SK-N-SH (cell line): ENCODE measurements at regions not wholly inside any gene's neighbourhood (a gene's known extent, or its start where the extent isn't known, plus 50 kb on each side); places are given as distances from the start of the nearest gene placed in this dataset.

ENCODE experiments used
- CTCF ChIA-PET: fragments of 300-600, 350-600 bp; formaldehyde crosslinking; extraction: SDS; loops from one replicate; lab custom pipeline; 2021; lab: Yijun Ruan, JAX
- POLR2A ChIA-PET: fragments of 350-600 bp; sonication (Branson Sonifier 250); formaldehyde crosslinking; extraction: SDS; loops from one replicate; lab custom pipeline; 2020; ENCODE audit warnings: antibody characterized with exemption, inconsistent platforms; lab: Yijun Ruan, JAX
- DNase-seq: peaks from one replicate; pipeline ENCODE4 v3.0.0; 2012
- H2AFZ ChIP-seq: fragments of 200-600 bp; sonication (generic); 2 replicates; pipeline ENCODE4 v1.8.1; 2016; ENCODE audit warnings: antibody characterized with exemption, mild to moderate bottlenecking, low read depth
- H3F3A ChIP-seq: fragments of 200-600 bp; sonication (generic); replicated peaks from 2 replicates; pipeline ENCODE3; 2016; ENCODE audit warnings: antibody characterized with exemption, mild to moderate bottlenecking; ENCODE audit not compliant: insufficient read depth
- H3K27ac ChIP-seq, 2 experiments: fragments of 200-500 bp in 1 of 2; fragments of 200-600 bp in 1 of 2; sonication (Bioruptor generic) in 1 of 2; sonication (generic), shearing (Covaris generic) in 1 of 2; 2 replicates each; pipeline versions ENCODE4 v1.5.1 to v1.6.1; 2014 to 2016; ENCODE audit warnings: low read depth in 2 of 2, inconsistent platforms in 1 of 2, low read length in 1 of 2, mild to moderate bottlenecking in 1 of 2, mixed read lengths in 1 of 2
- H3K27me3 ChIP-seq: fragments of 200-600 bp; sonication (generic), shearing (Covaris generic); 2 replicates; pipeline ENCODE4 v1.6.1; 2016; ENCODE audit warnings: mixed run types; ENCODE audit not compliant: insufficient read depth
- H3K36me3 ChIP-seq, 2 experiments: fragments of 200-500 bp in 1 of 2; fragments of 200-600 bp in 1 of 2; sonication (Bioruptor generic) in 1 of 2; sonication (generic) in 1 of 2; replicated peaks in 1 of 2; 2 replicates each; pipeline versions ENCODE3 to v1.5.1; 2014 to 2016; ENCODE audit warnings: low read length in 1 of 2, mild to moderate bottlenecking in 1 of 2; ENCODE audit not compliant: insufficient read depth in 2 of 2, control insufficient read depth in 1 of 2
- H3K4me1 ChIP-seq, 2 experiments: fragments of 200-500 bp in 1 of 2; fragments of 200-600 bp in 1 of 2; sonication (Bioruptor generic) in 1 of 2; sonication (generic), shearing (Covaris generic) in 1 of 2; 2 replicates each; pipeline versions ENCODE4 v1.5.1 to v1.6.1; 2014 to 2016; ENCODE audit warnings: low read depth in 1 of 2, low read length in 1 of 2, mixed run types in 1 of 2; ENCODE audit not compliant: insufficient read depth in 2 of 2, control insufficient read depth in 1 of 2
- H3K4me2 ChIP-seq: fragments of 200-600 bp; sonication (generic), shearing (Covaris generic); 2 replicates; pipeline ENCODE4 v1.6.1; 2017; ENCODE audit warnings: mixed run types
- H3K4me3 ChIP-seq, 2 experiments: fragments of 200-500 bp in 1 of 2; fragments of 200-600 bp in 1 of 2; sonication (Bioruptor generic) in 1 of 2; sonication (generic), shearing (Covaris generic) in 1 of 2; 2 replicates each; pipeline versions ENCODE4 v1.5.1 to v1.8.1; 2014 to 2016; ENCODE audit warnings: low read depth in 2 of 2, inconsistent platforms in 1 of 2, low read length in 1 of 2, mild to moderate bottlenecking in 1 of 2, mixed read lengths in 1 of 2, moderate library complexity in 1 of 2
- H3K79me2 ChIP-seq: fragments of 200-600 bp; sonication (generic); 2 replicates; pipeline ENCODE4 v1.8.1; 2017; ENCODE audit warnings: mild to moderate bottlenecking; ENCODE audit not compliant: insufficient read depth
- H3K9ac ChIP-seq: fragments of 200-600 bp; sonication (generic); 2 replicates; pipeline ENCODE4 v1.6.1; 2017; ENCODE audit warnings: mixed run types
- H3K9me2 ChIP-seq: fragments of 200-600 bp; sonication (generic); 2 replicates; pipeline ENCODE4 v1.6.1; 2017; ENCODE audit warnings: mixed run types
- H3K9me3 ChIP-seq: fragments of 200-600 bp; sonication (generic); 2 replicates; pipeline ENCODE4 v1.6.1; 2017; ENCODE audit warnings: mixed run types, mild to moderate bottlenecking, moderate library complexity
- H4K20me1 ChIP-seq: fragments of 200-600 bp; sonication (generic); 2 replicates; pipeline ENCODE4 v1.6.1; 2017; ENCODE audit warnings: mild to moderate bottlenecking, mixed run types; ENCODE audit not compliant: insufficient read depth
- FOSL2 ChIP-seq: IDR thresholded peaks from 2 replicates; pipeline ENCODE4 v1.4.0; 2012; ENCODE audit warnings: low read depth, mild to moderate bottlenecking, moderate library complexity, borderline replicate concordance
- FOXM1 ChIP-seq: IDR thresholded peaks from 2 replicates; pipeline ENCODE4 v1.4.0; 2012; ENCODE audit warnings: low read depth, mild to moderate bottlenecking
- GABPA ChIP-seq: IDR thresholded peaks from 2 replicates; pipeline ENCODE4 v1.4.0; 2012; ENCODE audit warnings: low read depth, mild to moderate bottlenecking
- JUND ChIP-seq: IDR thresholded peaks from 2 replicates; pipeline ENCODE4 v1.4.0; 2012
- MXI1 ChIP-seq: IDR thresholded peaks from 2 replicates; pipeline ENCODE4 v1.6.1; 2012; ENCODE audit warnings: mild to moderate bottlenecking, low read depth, low read length, improper control_type of control experiment
- NFIC ChIP-seq: IDR thresholded peaks from 2 replicates; pipeline ENCODE4 v1.4.0; 2012; ENCODE audit warnings: borderline replicate concordance
- PBX3 ChIP-seq: IDR thresholded peaks from 2 replicates; pipeline ENCODE4; 2012
- POLR2AphosphoS5 ChIP-seq: IDR thresholded peaks from 2 replicates; pipeline ENCODE4 v1.6.1; 2012; ENCODE audit warnings: low read depth, low read length
- RAD21 ChIP-seq: IDR thresholded peaks from 2 replicates; pipeline ENCODE4 v1.6.1; 2012; ENCODE audit warnings: mild to moderate bottlenecking, low read length
- RXRA ChIP-seq: IDR thresholded peaks from 2 replicates; pipeline ENCODE4 v1.4.0; 2012; ENCODE audit warnings: low read depth, mild to moderate bottlenecking, borderline replicate concordance
- SIN3A ChIP-seq: IDR thresholded peaks from 2 replicates; pipeline ENCODE4 v1.6.1; 2012; ENCODE audit warnings: low read depth, mild to moderate bottlenecking, low read length, moderate library complexity, borderline replicate concordance
- SMC3 ChIP-seq: IDR thresholded peaks from 2 replicates; pipeline ENCODE4 v1.6.1; 2012; ENCODE audit warnings: low read depth, low read length, improper control_type of control experiment
- TAF1 ChIP-seq: IDR thresholded peaks from 2 replicates; pipeline ENCODE4 v1.6.1; 2012; ENCODE audit warnings: low read depth, mild to moderate bottlenecking, low read length, moderate library complexity, borderline replicate concordance
- USF1 ChIP-seq: IDR thresholded peaks from 2 replicates; pipeline ENCODE4 v1.4.0; 2012; ENCODE audit warnings: low read depth, borderline replicate concordance
- YY1 ChIP-seq: IDR thresholded peaks from 2 replicates; pipeline ENCODE4 v1.4.0; 2012; ENCODE audit warnings: low read depth, mild to moderate bottlenecking
- ZBTB33 ChIP-seq: IDR thresholded peaks from 2 replicates; pipeline ENCODE4 v1.4.0; 2012; ENCODE audit warnings: low read depth, borderline replicate concordance
- WGBS: methylation state at CpG from one replicate; pipeline ENCODE4 v1.1.6; 2017; ENCODE audit warnings: low lambda C conversion rate; 5-methylcytosine and 5-hydroxymethylcytosine counted together
- TF ChIP-seq, protein P1 (sequence below): fragments of 200-600 bp; sonication (generic); IDR thresholded peaks from 2 replicates; pipeline ENCODE4 v1.6.1; 2017; ENCODE audit warnings: antibody characterized with exemption, mild to moderate bottlenecking, moderate library complexity
- TF ChIP-seq, protein P2 (sequence below): fragments of 150-350 bp; IDR thresholded peaks from 2 replicates; pipeline ENCODE4 v1.6.1; 2017; ENCODE audit warnings: antibody characterized with exemption, low read length, low read depth, borderline replicate concordance

DNA sequence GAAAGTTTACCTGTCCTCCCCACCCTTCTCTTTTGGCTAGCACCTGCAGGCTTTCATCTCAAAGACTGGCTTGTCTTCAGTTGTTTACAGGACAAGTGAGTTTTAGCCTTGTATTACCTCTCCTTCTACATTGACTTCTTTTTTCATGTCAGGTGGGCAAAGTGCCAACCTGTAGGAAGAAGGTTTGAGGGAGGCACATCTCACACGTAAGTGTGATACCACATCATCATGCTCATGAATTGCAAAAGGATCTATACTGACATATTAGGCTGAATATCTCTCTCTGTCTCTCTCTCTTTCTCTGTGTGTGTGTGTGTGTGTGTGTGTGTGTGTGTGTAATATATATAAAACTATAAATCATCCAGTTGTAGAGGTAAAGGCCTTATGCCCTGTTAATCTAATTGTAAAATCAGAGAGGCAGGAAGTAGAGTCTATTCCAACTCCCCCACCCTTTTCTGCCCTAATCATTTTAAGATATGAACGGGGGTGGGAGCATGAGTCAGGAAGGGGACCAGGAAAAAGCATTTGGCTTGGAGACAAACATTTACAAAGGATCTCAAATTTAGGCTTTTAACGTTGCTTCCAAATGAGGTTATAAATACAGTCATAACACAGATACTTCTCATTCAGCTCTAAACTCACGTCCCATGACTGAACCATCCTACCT is 107.0 kb upstream of the PFN2 start (continued):
- TF ChIP-seq RAD21 (no peak), YY1 (no peak), USF1 (no peak), SIN3A (no peak), GABPA (0 out of 2 replicates have a peak, but pooled peaks have one; percentile 20), POLR2AphosphoS5 (peak; percentile 53; the same call in 1 of the 2 replicates), JUND (peak; percentile 75), RXRA (peak; percentile 86)
- TF ChIP-seq, protein P1, sequence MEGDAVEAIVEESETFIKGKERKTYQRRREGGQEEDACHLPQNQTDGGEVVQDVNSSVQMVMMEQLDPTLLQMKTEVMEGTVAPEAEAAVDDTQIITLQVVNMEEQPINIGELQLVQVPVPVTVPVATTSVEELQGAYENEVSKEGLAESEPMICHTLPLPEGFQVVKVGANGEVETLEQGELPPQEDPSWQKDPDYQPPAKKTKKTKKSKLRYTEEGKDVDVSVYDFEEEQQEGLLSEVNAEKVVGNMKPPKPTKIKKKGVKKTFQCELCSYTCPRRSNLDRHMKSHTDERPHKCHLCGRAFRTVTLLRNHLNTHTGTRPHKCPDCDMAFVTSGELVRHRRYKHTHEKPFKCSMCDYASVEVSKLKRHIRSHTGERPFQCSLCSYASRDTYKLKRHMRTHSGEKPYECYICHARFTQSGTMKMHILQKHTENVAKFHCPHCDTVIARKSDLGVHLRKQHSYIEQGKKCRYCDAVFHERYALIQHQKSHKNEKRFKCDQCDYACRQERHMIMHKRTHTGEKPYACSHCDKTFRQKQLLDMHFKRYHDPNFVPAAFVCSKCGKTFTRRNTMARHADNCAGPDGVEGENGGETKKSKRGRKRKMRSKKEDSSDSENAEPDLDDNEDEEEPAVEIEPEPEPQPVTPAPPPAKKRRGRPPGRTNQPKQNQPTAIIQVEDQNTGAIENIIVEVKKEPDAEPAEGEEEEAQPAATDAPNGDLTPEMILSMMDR, result no peak

GRCh38 chr3:150077107-150077506 is 106.4 kb upstream of the PFN2 start:
- WGBS, result 87% methylated on average over 3 of the region's 3 CpGs
- Histone ChIP-seq H2AFZ (no peak overlapping the region), H3K36me3 (no peaks in the 10 kb centered on the region), H3K9ac (no peak overlapping the region), H3K79me2 (no peaks in the 10 kb centered on the region), H3K9me3 (0 out of 2 replicates have a peak, but pooled peaks cover 8% of the 10 kb centered on the region), H3K4me2 (no peak overlapping the region), H3K27ac (peak overlapping the region; percentile 2 to 98; a peak in 2 of 4 replicates), H3K9me2 (no peaks in the 10 kb centered on the region), H4K20me1 (no peaks in the 10 kb centered on the region), H3K27me3 (no peaks in the 10 kb centered on the region), H3K4me3 (no peak overlapping the region), H3K4me1 (peaks cover 26 to 53% of the 10 kb centered on the region in 2 experiments), H3F3A (peaks cover 55% of the 10 kb centered on the region)
- TF ChIP-seq TAF1, result no peak
- TF ChIP-seq FOXM1, result no peak
- no peak for TF ChIP-seq MXI1
- no peak for TF ChIP-seq FOSL2
- TF ChIP-seq RXRA, result no peak
- TF ChIP-seq GABPA, result no peak
- TF ChIP-seq SIN3A, result no peak
- TF ChIP-seq YY1, result no peak
- ChIA-PET CTCF (no interaction called here), POLR2A (no interaction called here)
- DNase-seq, result no peak

DNA sequence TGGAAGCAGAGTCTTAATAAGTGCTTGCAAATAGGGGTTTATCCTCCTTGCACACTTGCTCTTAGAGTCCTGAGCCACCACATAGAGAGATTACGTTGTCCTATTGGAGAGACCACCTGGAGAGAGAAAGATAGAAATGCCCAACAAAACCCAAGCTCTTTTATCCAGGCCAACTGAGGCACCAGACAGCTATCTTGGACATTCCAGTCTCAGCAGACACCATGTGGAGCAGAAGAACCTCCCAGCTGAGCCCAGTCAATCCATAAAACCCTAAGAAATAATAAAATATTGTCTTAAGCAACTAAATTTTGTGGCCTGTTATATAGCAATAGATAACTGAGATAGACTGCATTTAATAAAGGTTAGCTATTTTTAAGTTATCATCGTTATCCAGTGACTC is 105.7 kb upstream of the PFN2 start:
- H3F3A ChIP-seq, result peaks cover 55% of the 10 kb centered on the region
- no peak overlapping the region for H3K27ac ChIP-seq
- peaks cover 26 to 51% of the 10 kb centered on the region in 2 experiments for H3K4me1 ChIP-seq
- no peak overlapping the region for H3K9ac ChIP-seq
- DNase-seq, result no peak
- H3K79me2 ChIP-seq, result no peaks in the 10 kb centered on the region
- H4K20me1 ChIP-seq, result no peaks in the 10 kb centered on the region
- H3K36me3 ChIP-seq, result no peaks in the 10 kb centered on the region
- H2AFZ ChIP-seq, result no peak overlapping the region
- ChIA-PET CTCF (interaction anchor here (1.5 kb wide), 1 partner anchor 107 kb away, joined by 4 read pairs; no protein-coding TSS in a partner anchor), POLR2A (no interaction called here)
- 70% methylated on average over 2 of the region's 2 CpGs for WGBS
- no peaks in the 10 kb centered on the region for H3K27me3 ChIP-seq
- no peaks in the 10 kb centered on the region for H3K9me2 ChIP-seq
- no peak overlapping the region for H3K4me3 ChIP-seq
- no peak overlapping the region for H3K4me2 ChIP-seq
- H3K9me3 ChIP-seq, result 0 out of 2 replicates have a peak, but pooled peaks cover 8% of the 10 kb centered on the region
- TF ChIP-seq SMC3 (no peak), YY1 (no peak), ZBTB33 (no peak), USF1 (no peak), PBX3 (no peak), POLR2AphosphoS5 (no peak), NFIC (no peak)
- TF ChIP-seq, protein P2, sequence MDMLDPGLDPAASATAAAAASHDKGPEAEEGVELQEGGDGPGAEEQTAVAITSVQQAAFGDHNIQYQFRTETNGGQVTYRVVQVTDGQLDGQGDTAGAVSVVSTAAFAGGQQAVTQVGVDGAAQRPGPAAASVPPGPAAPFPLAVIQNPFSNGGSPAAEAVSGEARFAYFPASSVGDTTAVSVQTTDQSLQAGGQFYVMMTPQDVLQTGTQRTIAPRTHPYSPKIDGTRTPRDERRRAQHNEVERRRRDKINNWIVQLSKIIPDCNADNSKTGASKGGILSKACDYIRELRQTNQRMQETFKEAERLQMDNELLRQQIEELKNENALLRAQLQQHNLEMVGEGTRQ, result no peak
